H1 (cell line): ENCODE measurements at regions not wholly inside any gene's neighbourhood (a gene's known extent, or its start where the extent isn't known, plus 50 kb on each side); places are given as distances from the start of the nearest gene placed in this dataset.

Source experiments
- CTCF ChIA-PET: fragments of 300-600 bp; sonication (Branson Sonifier 250); formaldehyde crosslinking; loops from one replicate; lab custom pipeline; 2021; ENCODE audit not compliant: partially characterized antibody; lab: Charles Lee
- POLR2A ChIA-PET: fragments of 300-600 bp; sonication (Branson Sonifier 250); formaldehyde crosslinking; loops from one replicate; lab custom pipeline; 2021; ENCODE audit warnings: inconsistent platforms; ENCODE audit not compliant: partially characterized antibody; lab: Charles Lee
- DNase-seq, 2 experiments: peaks; one replicate each; pipeline versions ENCODE4 v3.0.0 to v3.0.0-alpha.2; 2010 to 2022; ENCODE audit warnings: low spot score in 2 of 2, low read depth in 1 of 2, mixed read lengths in 1 of 2
- FAIRE-seq: peaks from 2 replicates; lab custom pipeline; 2011; peaks lifted over from hg19 to GRCh38; lab: Jason Lieb, UNC
- H2AFZ ChIP-seq: 2 replicates; pipeline ENCODE4 v1.8.1; 2012; ENCODE audit warnings: low read length, inconsistent platforms
- H2AK5ac ChIP-seq: 2 replicates; pipeline ENCODE4 v1.6.1; 2013; ENCODE audit warnings: low read depth, low read length
- H2BK120ac ChIP-seq: replicated peaks from 2 replicates; pipeline ENCODE3; 2013; ENCODE audit warnings: low read depth, low read length, inconsistent platforms
- H2BK12ac ChIP-seq: 2 replicates; pipeline ENCODE4 v1.6.1; 2013; ENCODE audit warnings: low read depth, low read length
- H2BK15ac ChIP-seq: 2 replicates; pipeline ENCODE4 v1.6.1; 2013; ENCODE audit warnings: low read length
- H2BK20ac ChIP-seq: 2 replicates; pipeline ENCODE4 v1.6.1; 2013; ENCODE audit warnings: low read length
- H2BK5ac ChIP-seq: 2 replicates; pipeline ENCODE4 v1.6.1; 2013; ENCODE audit warnings: low read depth, low read length
- H3K14ac ChIP-seq: 2 replicates; pipeline ENCODE4 v1.6.1; 2013; ENCODE audit warnings: inconsistent platforms; ENCODE audit not compliant: insufficient read length
- H3K18ac ChIP-seq: 2 replicates; pipeline ENCODE4 v1.6.1; 2013; ENCODE audit warnings: low read length; ENCODE audit errors: extremely low read depth
- H3K23ac ChIP-seq: 2 replicates; pipeline ENCODE4 v1.6.1; 2013; ENCODE audit warnings: inconsistent platforms; ENCODE audit not compliant: insufficient read length
- H3K23me2 ChIP-seq: 2 replicates; pipeline ENCODE4 v1.6.1; 2013; ENCODE audit warnings: low read depth, low read length
- H3K27ac ChIP-seq: 2 replicates; pipeline ENCODE4 v1.6.1; 2011; ENCODE audit warnings: low read depth, low read length, inconsistent platforms
- H3K27me3 ChIP-seq, 4 experiments: replicated peaks in 1 of 4; 1 replicate in 1 of 4; 2 replicates in 3 of 4; pipeline versions ENCODE4 v1.6.1 to v1.8.1; 2011 to 2013; ENCODE audit warnings: low read length in 3 of 4, mild to moderate bottlenecking in 3 of 4, inconsistent platforms in 2 of 4, mixed read lengths in 2 of 4, moderate library complexity in 1 of 4; ENCODE audit not compliant: control insufficient read depth in 3 of 4, insufficient read depth in 3 of 4; ENCODE audit errors: extremely low read depth in 1 of 4
- H3K36me3 ChIP-seq, 4 experiments: 2 replicates each; pipeline versions ENCODE4 v1.6.1 to v1.8.1; 2011 to 2013; ENCODE audit warnings: mild to moderate bottlenecking in 4 of 4, low read length in 3 of 4, moderate library complexity in 2 of 4, control low read depth in 1 of 4, inconsistent platforms in 1 of 4; ENCODE audit not compliant: insufficient read depth in 4 of 4, control insufficient read depth in 2 of 4
- H3K4ac ChIP-seq: replicated peaks from 2 replicates; pipeline ENCODE3; 2013; ENCODE audit warnings: low read length, low read depth, mixed read lengths, inconsistent platforms; ENCODE audit not compliant: insufficient read length
- H3K4me1 ChIP-seq, 4 experiments: replicated peaks in 1 of 4; 1 replicate in 1 of 4; 2 replicates in 3 of 4; pipeline versions ENCODE4 v1.6.1 to v1.8.1; 2011 to 2013; ENCODE audit warnings: low read length in 3 of 4, inconsistent platforms in 2 of 4, mixed read lengths in 1 of 4; ENCODE audit not compliant: insufficient read depth in 4 of 4, control insufficient read depth in 3 of 4
- H3K4me2 ChIP-seq, 2 experiments: 2 replicates each; pipeline versions ENCODE4 v1.6.1 to v1.8.1; 2011 to 2013; ENCODE audit warnings: low read depth in 2 of 2, low read length in 2 of 2, control low read depth in 1 of 2, inconsistent platforms in 1 of 2, mild to moderate bottlenecking in 1 of 2; ENCODE audit not compliant: insufficient read depth in 1 of 2
- H3K4me3 ChIP-seq, 4 experiments: fragments of 200-600, 300-600 bp in 1 of 4; sonication (generic), shearing (Covaris generic), sonication (Bioruptor Twin) in 1 of 4; 2 replicates each; pipeline versions ENCODE4 v1.5.1 to v1.8.1; 2011 to 2016; ENCODE audit warnings: low read length in 4 of 4, low read depth in 3 of 4, control low read depth in 2 of 4, inconsistent platforms in 2 of 4, mild to moderate bottlenecking in 2 of 4, mixed read lengths in 1 of 4, moderate library complexity in 1 of 4; ENCODE audit not compliant: insufficient read depth in 2 of 4; ENCODE audit errors: extremely low read depth in 1 of 4
- H3K56ac ChIP-seq: replicated peaks from 2 replicates; pipeline ENCODE3; 2013; ENCODE audit warnings: low read depth, mild to moderate bottlenecking, mixed read lengths, low read length, inconsistent platforms; ENCODE audit not compliant: insufficient read length
- H3K79me1 ChIP-seq: 2 replicates; pipeline ENCODE4 v1.6.1; 2013; ENCODE audit warnings: low read depth, low read length, control low read depth
- H3K79me2 ChIP-seq, 2 experiments: 2 replicates each; pipeline versions ENCODE4 v1.6.1 to v1.8.1; 2012 to 2013; ENCODE audit warnings: low read length in 2 of 2, mild to moderate bottlenecking in 2 of 2, inconsistent platforms in 1 of 2; ENCODE audit not compliant: insufficient read depth in 2 of 2, control insufficient read depth in 1 of 2
- H3K9ac ChIP-seq, 4 experiments: replicated peaks in 1 of 4; 1 replicate in 1 of 4; 2 replicates in 3 of 4; pipeline versions ENCODE4 v1.6.1 to v1.8.1; 2011 to 2013; ENCODE audit warnings: low read depth in 3 of 4, low read length in 3 of 4, control low read depth in 2 of 4, mild to moderate bottlenecking in 2 of 4, moderate library complexity in 2 of 4, inconsistent platforms in 1 of 4; ENCODE audit errors: extremely low read depth in 1 of 4
- H3K9me3 ChIP-seq, 2 experiments: 2 replicates each; pipeline versions ENCODE4 v1.6.1 to v1.8.1; 2012 to 2013; ENCODE audit warnings: mild to moderate bottlenecking in 2 of 2, moderate library complexity in 2 of 2, control low read depth in 1 of 2, inconsistent platforms in 1 of 2, low read depth in 1 of 2, low read length in 1 of 2, mixed read lengths in 1 of 2; ENCODE audit not compliant: insufficient read depth in 2 of 2
- H4K20me1 ChIP-seq, 2 experiments: replicated peaks in 1 of 2; 2 replicates each; pipeline versions ENCODE3 to v1.8.1; 2011 to 2013; ENCODE audit warnings: inconsistent platforms in 2 of 2, low read length in 2 of 2, mild to moderate bottlenecking in 1 of 2; ENCODE audit not compliant: insufficient read depth in 2 of 2, control insufficient read depth in 1 of 2
- H4K5ac ChIP-seq: 2 replicates; pipeline ENCODE4 v1.6.1; 2013; ENCODE audit warnings: low read length, low read depth, mixed read lengths, inconsistent platforms; ENCODE audit not compliant: insufficient read length
- H4K8ac ChIP-seq: 2 replicates; pipeline ENCODE4 v1.8.0; 2013; ENCODE audit warnings: mild to moderate bottlenecking, moderate library complexity, low read length, inconsistent platforms; ENCODE audit not compliant: insufficient read depth; ENCODE audit errors: extremely low read depth
- H4K91ac ChIP-seq: replicated peaks from 2 replicates; pipeline ENCODE3; 2013; ENCODE audit warnings: low read length, mixed read lengths, inconsistent platforms; ENCODE audit not compliant: insufficient read length
- SP4 ChIP-seq: IDR thresholded peaks from 2 replicates; pipeline ENCODE4 v1.6.1; 2012; ENCODE audit warnings: low read length, inconsistent platforms
- SRF ChIP-seq: IDR thresholded peaks from 2 replicates; pipeline ENCODE4 v1.6.1; 2011; ENCODE audit warnings: mild to moderate bottlenecking, low read depth, low read length, moderate library complexity
- USF2 ChIP-seq: IDR thresholded peaks from 2 replicates; pipeline ENCODE4 v1.6.1; 2011; ENCODE audit warnings: low read length, improper control_type of control experiment

GRCh38 chr3:10745392-10745791 is 70.6 kb upstream of the SLC6A11 start:
- Histone ChIP-seq H4K91ac (no peak overlapping the region), H2BK120ac (no peak overlapping the region), H2AK5ac (no peak overlapping the region), H3K4me3 (no peak overlapping the region), H3K9ac (no peak overlapping the region), H3K9me3 (no peaks in the 10 kb centered on the region), H3K27me3 (peaks cover 0 to 5% (median 0%) of the 10 kb centered on the region in 4 experiments; a peak in 2 of 7 replicates), H2BK20ac (no peak overlapping the region)
- POLR2A ChIA-PET, result no interaction called here
- TF ChIP-seq SRF (no peak), SP4 (no peak), USF2 (no peak)
- TF ChIP-seq, all 59 proteins: peak for 0
- H2AFZ ChIP-seq, result no peak overlapping the region
- H2BK12ac ChIP-seq, result no peak overlapping the region
- CTCF ChIA-PET, result no interaction called here
- H3K23ac ChIP-seq, result no peak overlapping the region
- H3K36me3 ChIP-seq, result no peaks in the 10 kb centered on the region
- H4K5ac ChIP-seq, result no peak overlapping the region
- no peaks in the 10 kb centered on the region for H4K20me1 ChIP-seq
- H3K27ac ChIP-seq, result no peak overlapping the region
- H3K79me1 ChIP-seq, result no peaks in the 10 kb centered on the region
- H3K23me2 ChIP-seq, result no peaks in the 10 kb centered on the region
- no peak overlapping the region for H2BK15ac ChIP-seq
- FAIRE-seq (no peak), DNase-seq (no peak)
- no peak overlapping the region for H2BK5ac ChIP-seq
- H3K56ac ChIP-seq, result no peak overlapping the region
- H3K4me2 ChIP-seq, result no peak overlapping the region
- no peak overlapping the region for H3K18ac ChIP-seq
- H3K79me2 ChIP-seq, result no peaks in the 10 kb centered on the region
- H3K14ac ChIP-seq, result no peak overlapping the region
- no peak overlapping the region for H3K4ac ChIP-seq
- no peaks in the 10 kb centered on the region for H3K4me1 ChIP-seq
- no peak overlapping the region for H4K8ac ChIP-seq
